Upper lobe of left lung (tissue), 6 donors: ENCODE measurements at regions not wholly inside any gene's neighbourhood (a gene's known extent, or its start where the extent isn't known, plus 50 kb on each side); places are given as distances from the start of the nearest gene placed in this dataset.
A peak's percentile ranks its signal among the peaks of the same experiment; 100 is the strongest.

Experiments
- ATAC-seq, 2 donors: fragments of 200-7000 bp; cut with Tn5 transposase; one replicate each; pipeline ENCODE4 v1.9.1; 2022; ENCODE audit warnings: mild to moderate bottlenecking in 2 of 2, moderate library complexity in 2 of 2; ENCODE audit not compliant: low FRiP score in 2 of 2
- DNase-seq, 2 donors: peaks; one replicate each; pipeline ENCODE4 v3.0.0-alpha.2; 2019 to 2020
- H3K27ac ChIP-seq, 4 donors: fragments of 200-600 bp; sonication (generic); one replicate each; pipeline ENCODE4 v1.5.1; 2016 to 2019
- H3K27me3 ChIP-seq, 4 donors: fragments of 200-600 bp; sonication (generic); one replicate each; pipeline ENCODE4 v1.5.1; 2017 to 2019
- H3K36me3 ChIP-seq, 4 donors: fragments of 200-600 bp; sonication (generic); one replicate each; pipeline ENCODE4 v1.5.1; 2016 to 2019
- H3K4me1 ChIP-seq, 4 donors: fragments of 200-600 bp; sonication (generic); one replicate each; pipeline ENCODE4 v1.5.1; 2018 to 2019
- H3K4me3 ChIP-seq, 4 donors: fragments of 200-600 bp; sonication (generic); one replicate each; pipeline ENCODE4 v1.5.1; 2017 to 2019; ENCODE audit warnings: mild to moderate bottlenecking in 2 of 4, moderate library complexity in 1 of 4
- H3K9me3 ChIP-seq, 4 donors: fragments of 200-600 bp; sonication (generic); one replicate each; pipeline ENCODE4 v1.5.1; 2018 to 2019
- EP300 ChIP-seq, 4 donors: sonication (generic); formaldehyde crosslinking; IDR thresholded peaks; one replicate each; pipeline ENCODE4 v1.5.1; 2017; ENCODE audit warnings: antibody characterized with exemption in 4 of 4, control low read depth in 2 of 4
- POLR2A ChIP-seq, 4 donors: fragments of 450-650 bp; IDR thresholded peaks; one replicate each; pipeline ENCODE4 v1.5.1; 2016 to 2017; ENCODE audit warnings: antibody characterized with exemption in 4 of 4, mild to moderate bottlenecking in 2 of 4
- POLR2AphosphoS5 ChIP-seq, 2 donors: sonication (generic); formaldehyde crosslinking; IDR thresholded peaks; one replicate each; pipeline ENCODE4 v1.5.1; 2017; ENCODE audit warnings: antibody characterized with exemption in 2 of 2
- WGBS, 2 donors: methylation state at CpG; one replicate each; pipeline ENCODE4 v1.1.5; 2017 to 2018; 5-methylcytosine and 5-hydroxymethylcytosine counted together
- TF ChIP-seq, protein P1 (sequence below), 6 experiments: fragments of 450-650 bp in 4 of 6; fragments of 200-600 bp in 2 of 6; sonication (generic) in 2 of 6; IDR thresholded peaks; one replicate each; pipeline ENCODE4 v1.5.1; 2016 to 2019; ENCODE audit warnings: antibody characterized with exemption in 6 of 6
- donor health status: DM: no; HTN: no; CAD: no; lungs with moderate emphysema.
- donor health status: DM: no; HTN: yes; CAD: no; lungs with severe emphysema.

DNA sequence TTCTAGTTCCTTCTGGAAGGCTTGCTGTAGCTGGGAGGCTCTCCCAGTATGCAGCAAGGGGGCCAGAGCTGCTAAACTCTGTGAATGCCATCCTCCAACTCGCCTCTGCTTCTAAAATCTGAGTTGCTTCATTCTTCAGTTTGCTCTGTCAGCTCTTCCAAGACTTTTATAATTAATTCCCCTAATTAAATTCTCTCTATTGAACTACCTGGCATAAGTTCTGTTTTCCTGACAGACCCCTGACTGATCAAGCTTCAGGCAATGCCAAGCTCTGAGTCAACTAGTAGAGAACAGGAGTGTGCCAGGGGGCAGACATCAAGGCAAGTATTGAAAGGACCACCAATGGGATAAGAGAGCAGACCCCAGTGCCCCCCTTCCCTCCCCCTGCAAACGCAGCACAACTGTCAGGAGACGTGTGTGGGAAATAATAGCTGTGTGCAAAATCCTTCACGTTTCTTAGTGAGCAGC, 109.3 kb upstream of the TAB2 start:
- ATAC-seq = no peak
- Histone ChIP-seq H3K27ac (no peak overlapping the region), H3K9me3 (no peaks in the 10 kb centered on the region), H3K27me3 (no peaks in the 10 kb centered on the region), H3K4me1 (no peaks in the 10 kb centered on the region), H3K36me3 (no peaks in the 10 kb centered on the region), H3K4me3 (no peak overlapping the region)
- no peak for TF ChIP-seq POLR2A (IDR thresholded peaks at IDR 0.05)
- no peak for TF ChIP-seq POLR2AphosphoS5 (IDR thresholded peaks at IDR 0.05)
- TF ChIP-seq, protein P1, sequence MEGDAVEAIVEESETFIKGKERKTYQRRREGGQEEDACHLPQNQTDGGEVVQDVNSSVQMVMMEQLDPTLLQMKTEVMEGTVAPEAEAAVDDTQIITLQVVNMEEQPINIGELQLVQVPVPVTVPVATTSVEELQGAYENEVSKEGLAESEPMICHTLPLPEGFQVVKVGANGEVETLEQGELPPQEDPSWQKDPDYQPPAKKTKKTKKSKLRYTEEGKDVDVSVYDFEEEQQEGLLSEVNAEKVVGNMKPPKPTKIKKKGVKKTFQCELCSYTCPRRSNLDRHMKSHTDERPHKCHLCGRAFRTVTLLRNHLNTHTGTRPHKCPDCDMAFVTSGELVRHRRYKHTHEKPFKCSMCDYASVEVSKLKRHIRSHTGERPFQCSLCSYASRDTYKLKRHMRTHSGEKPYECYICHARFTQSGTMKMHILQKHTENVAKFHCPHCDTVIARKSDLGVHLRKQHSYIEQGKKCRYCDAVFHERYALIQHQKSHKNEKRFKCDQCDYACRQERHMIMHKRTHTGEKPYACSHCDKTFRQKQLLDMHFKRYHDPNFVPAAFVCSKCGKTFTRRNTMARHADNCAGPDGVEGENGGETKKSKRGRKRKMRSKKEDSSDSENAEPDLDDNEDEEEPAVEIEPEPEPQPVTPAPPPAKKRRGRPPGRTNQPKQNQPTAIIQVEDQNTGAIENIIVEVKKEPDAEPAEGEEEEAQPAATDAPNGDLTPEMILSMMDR (IDR thresholded peaks at IDR 0.05) = no peak
- no peak for TF ChIP-seq EP300 (IDR thresholded peaks at IDR 0.05)
- no peak for DNase-seq
- 83 to 90% methylated on average over 4 of the region's 4 CpGs for WGBS, 2 donors

DNA sequence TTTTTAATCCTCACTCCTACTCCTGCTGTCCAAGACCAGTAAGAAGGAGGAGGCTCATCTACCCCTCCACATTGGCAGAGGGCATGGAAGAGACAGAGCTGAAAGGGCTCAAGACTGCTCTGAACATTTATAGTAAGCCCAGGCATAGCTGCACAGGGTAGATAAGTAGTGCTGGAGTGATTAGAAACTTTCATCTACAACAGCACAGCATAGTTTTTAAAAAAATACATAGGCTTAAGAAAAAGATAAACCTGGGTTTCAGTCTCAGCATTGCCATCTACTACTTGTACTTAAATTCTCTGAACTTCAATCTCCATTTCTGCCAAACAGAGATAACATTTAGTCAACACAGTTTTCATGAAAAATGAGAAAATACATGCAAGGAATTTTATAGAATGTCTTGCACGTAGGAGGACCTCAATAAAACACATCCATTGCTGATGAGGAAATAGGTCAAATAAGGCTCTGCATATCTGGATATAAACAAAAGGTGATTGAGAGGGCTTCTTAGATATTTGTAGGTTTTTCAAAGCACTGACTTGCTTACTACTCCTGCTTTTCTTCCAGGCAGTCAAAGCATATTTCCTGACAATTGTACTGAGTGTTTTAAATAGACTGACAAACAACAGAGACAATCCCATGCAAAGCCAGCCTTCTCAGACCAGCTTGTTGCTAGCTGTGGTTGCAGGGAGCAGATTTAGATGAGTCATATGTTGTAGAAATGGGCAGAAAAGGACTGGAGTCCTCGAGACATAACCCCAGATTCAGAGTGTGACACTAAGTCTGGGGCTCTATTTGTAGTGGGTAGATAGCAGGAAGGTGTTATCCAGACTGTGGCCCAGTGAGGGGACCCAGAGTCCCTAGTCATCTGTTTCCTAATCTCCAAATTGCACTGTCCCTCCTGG, 107.4 kb upstream of the TAB2 start:
- DNase-seq (no peak), ATAC-seq (peak in 1 of 2 donors; percentile 18)
- H3K9me3 ChIP-seq = no peaks in the 10 kb centered on the region
- no peaks in the 10 kb centered on the region for H3K4me1 ChIP-seq
- 65 to 72% methylated on average over 2 of the region's 2 CpGs for WGBS, 2 donors
- no peak overlapping the region for H3K4me3 ChIP-seq
- no peaks in the 10 kb centered on the region for H3K36me3 ChIP-seq
- peak overlapping the region in 2 of 4 donors; percentile 22 for H3K27ac ChIP-seq
- no peaks in the 10 kb centered on the region for H3K27me3 ChIP-seq
- TF ChIP-seq, protein P1 (IDR thresholded peaks at IDR 0.05) = no peak
- TF ChIP-seq POLR2AphosphoS5 (IDR thresholded peaks at IDR 0.05) (no peak), EP300 (IDR thresholded peaks at IDR 0.05) (no peak), POLR2A (IDR thresholded peaks at IDR 0.05) (no peak)

DNA sequence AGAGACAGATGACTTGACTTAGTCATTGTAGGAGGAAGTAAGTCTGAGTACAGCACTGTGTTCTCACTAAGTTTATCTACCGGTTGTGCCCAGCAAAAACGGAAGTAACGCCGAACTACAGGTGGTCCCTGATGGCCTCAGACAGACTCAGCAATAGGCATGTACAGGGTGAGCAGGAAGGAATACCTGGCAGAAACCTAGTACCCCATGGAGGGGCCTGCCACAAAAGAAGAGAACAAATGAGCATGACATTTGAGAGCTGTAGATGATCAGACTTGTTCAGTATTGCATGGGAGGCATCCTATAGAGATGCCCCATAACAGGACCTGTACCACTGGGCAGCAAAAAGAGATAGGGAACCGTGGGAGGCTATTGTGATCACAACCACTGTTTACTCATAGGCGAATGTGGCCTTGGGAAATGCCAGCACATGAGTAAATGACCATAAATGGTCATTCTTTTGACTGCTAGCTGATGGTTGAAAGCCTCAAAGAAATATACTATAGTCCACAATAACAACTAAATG, 106.4 kb upstream of the TAB2 start:
- DNase-seq (no peak), ATAC-seq (peak in 1 of 2 donors; percentile 52)
- H3K27me3 ChIP-seq = no peaks in the 10 kb centered on the region
- H3K4me3 ChIP-seq = no peak overlapping the region
- no peak for TF ChIP-seq EP300 (IDR thresholded peaks at IDR 0.05)
- TF ChIP-seq POLR2A (IDR thresholded peaks at IDR 0.05) = no peak
- TF ChIP-seq, protein P1 (IDR thresholded peaks at IDR 0.05) = no peak
- TF ChIP-seq POLR2AphosphoS5 (IDR thresholded peaks at IDR 0.05) = no peak
- no peaks in the 10 kb centered on the region for H3K36me3 ChIP-seq
- peak overlapping the region in 1 of 4 donors; percentile 22 for H3K27ac ChIP-seq
- no peaks in the 10 kb centered on the region for H3K4me1 ChIP-seq
- no peaks in the 10 kb centered on the region for H3K9me3 ChIP-seq
- 55 to 78% methylated on average over 6 of the region's 6 CpGs for WGBS, 2 donors

DNA sequence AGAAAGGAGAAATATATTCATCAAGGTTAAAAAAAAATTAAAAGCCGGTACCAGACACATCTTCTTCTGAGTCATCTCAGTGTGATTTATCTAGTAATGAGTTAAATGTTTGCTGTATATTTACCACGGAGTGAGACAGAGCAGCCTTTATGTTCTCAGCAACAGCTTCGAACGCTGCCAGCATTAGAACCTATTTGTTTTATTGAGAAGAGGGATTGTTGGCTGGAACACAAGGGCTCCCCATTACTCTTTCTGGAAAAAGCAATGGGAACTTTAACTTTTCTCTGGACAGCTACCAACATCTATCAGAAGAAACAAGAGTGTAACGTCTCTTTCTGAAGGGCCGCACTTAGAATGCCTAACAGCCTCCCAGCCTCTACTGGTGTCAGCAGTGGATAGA, 105.3 kb upstream of the TAB2 start:
- Histone ChIP-seq H3K4me3 (no peak overlapping the region), H3K27me3 (no peaks in the 10 kb centered on the region), H3K36me3 (no peaks in the 10 kb centered on the region), H3K4me1 (no peaks in the 10 kb centered on the region), H3K9me3 (no peaks in the 10 kb centered on the region), H3K27ac (no peak overlapping the region)
- DNase-seq = no peak
- no peak for ATAC-seq
- TF ChIP-seq, protein P1 (IDR thresholded peaks at IDR 0.05) = no peak
- 65 to 75% methylated on average over 6 of the region's 6 CpGs for WGBS, 2 donors
